WTC11 (cell line): ENCODE measurements at regions not wholly inside any gene's neighbourhood (a gene's known extent, or its start where the extent isn't known, plus 50 kb on each side); places are given as distances from the start of the nearest gene placed in this dataset.

ENCODE experiments used
- ATAC-seq: fragments of 200-7000 bp; cut with Tn5 transposase; 2 replicates; pipeline ENCODE4 v1.10.0; 2021; ENCODE audit warnings: mild to moderate bottlenecking, moderate library complexity
- CTCF ChIA-PET: fragments of 300-600 bp; sonication (Branson Sonifier 250); formaldehyde crosslinking; loops from one replicate; lab custom pipeline; 2021; ENCODE audit warnings: antibody characterized with exemption; lab: Charles Lee
- POLR2A ChIA-PET: fragments of 350-600 bp; sonication (Branson Sonifier 250); formaldehyde crosslinking; loops from one replicate; lab custom pipeline; 2021; ENCODE audit warnings: antibody characterized with exemption; lab: Charles Lee
- DNase-seq: peaks from one replicate; pipeline ENCODE4 v3.0.0; 2021; ENCODE audit warnings: low spot score
- H3K27ac Mint-ChIP-seq: 2 replicates; pipeline ENCODE4 v1.8.0; 2021; ENCODE audit warnings: mixed read lengths
- H3K27me3 Mint-ChIP-seq: 2 replicates; pipeline ENCODE4 v1.8.0; 2021; ENCODE audit warnings: low read depth, mild to moderate bottlenecking, moderate library complexity, mixed read lengths
- H3K36me3 Mint-ChIP-seq: 2 replicates; pipeline ENCODE4 v1.8.0; 2021; ENCODE audit warnings: mixed read lengths
- H3K4me1 Mint-ChIP-seq: 2 replicates; pipeline ENCODE4 v1.8.0; 2022; ENCODE audit warnings: mixed read lengths
- H3K4me3 Mint-ChIP-seq: 2 replicates; pipeline ENCODE4 v1.8.0; 2021; ENCODE audit warnings: mild to moderate bottlenecking, moderate library complexity, mixed read lengths
- H3K9me3 Mint-ChIP-seq: 2 replicates; pipeline ENCODE4 v1.8.0; 2021; ENCODE audit warnings: mixed read lengths
- AFF4 ChIP-seq: sonication (generic); formaldehyde crosslinking; IDR thresholded peaks from 2 replicates; pipeline ENCODE4 v1.8.1; 2023; ENCODE audit warnings: mild to moderate bottlenecking, missing genetic modification reagents, borderline replicate concordance
- ATF1 ChIP-seq: sonication (generic); formaldehyde crosslinking; IDR thresholded peaks from 2 replicates; pipeline ENCODE4 v1.8.1; 2023; ENCODE audit warnings: mild to moderate bottlenecking, moderate library complexity, missing genetic modification reagents
- CBFB ChIP-seq: sonication (generic); formaldehyde crosslinking; IDR thresholded peaks from 2 replicates; pipeline ENCODE4 v1.8.1; 2022; ENCODE audit warnings: mild to moderate bottlenecking, low read depth, missing genetic modification reagents
- CDX4 ChIP-seq: fragments of 250-450 bp; sonication (Bioruptor Pico); IDR thresholded peaks from 2 replicates; pipeline ENCODE4 v1.9.0; 2021; ENCODE audit warnings: moderate library complexity, mild to moderate bottlenecking, inconsistent platforms, borderline replicate concordance
- FOXJ3 ChIP-seq: sonication (generic); formaldehyde crosslinking; IDR thresholded peaks from 2 replicates; pipeline ENCODE4 v1.9.0; 2021; ENCODE audit warnings: missing genetic modification reagents, mild to moderate bottlenecking, borderline replicate concordance
- FOXK1 ChIP-seq: sonication (generic); formaldehyde crosslinking; IDR thresholded peaks from 2 replicates; pipeline ENCODE4 v1.8.0; 2022; ENCODE audit warnings: mild to moderate bottlenecking, moderate library complexity, missing genetic modification reagents
- HMGA2 ChIP-seq: fragments of 250-450 bp; sonication (Bioruptor Pico); IDR thresholded peaks from 2 replicates; pipeline ENCODE4 v1.4.0; 2021; ENCODE audit warnings: mild to moderate bottlenecking, moderate library complexity
- KAT7 ChIP-seq: sonication (generic); formaldehyde crosslinking; IDR thresholded peaks from 2 replicates; pipeline ENCODE4 v1.8.1; 2023; ENCODE audit warnings: missing genetic modification reagents, mild to moderate bottlenecking, borderline replicate concordance
- NR1H2 ChIP-seq: sonication (generic); formaldehyde crosslinking; IDR thresholded peaks from 2 replicates; pipeline ENCODE4 v1.9.0; 2021; ENCODE audit warnings: mild to moderate bottlenecking, moderate library complexity, missing genetic modification reagents
- TCF7 ChIP-seq: sonication (generic); formaldehyde crosslinking; IDR thresholded peaks from 2 replicates; pipeline ENCODE4 v1.8.0; 2022; ENCODE audit warnings: mild to moderate bottlenecking, low read depth, missing genetic modification reagents, moderate library complexity
- TEAD1 ChIP-seq: sonication (generic); formaldehyde crosslinking; IDR thresholded peaks from 2 replicates; pipeline ENCODE4 v1.8.0; 2022; ENCODE audit warnings: mild to moderate bottlenecking, missing genetic modification reagents
- TP53 ChIP-seq: sonication (generic); formaldehyde crosslinking; IDR thresholded peaks from 2 replicates; pipeline ENCODE4 v1.8.1; 2023; ENCODE audit warnings: mild to moderate bottlenecking, missing genetic modification reagents
- ZNF671 ChIP-seq: fragments of 250-450 bp; sonication (Bioruptor Pico); IDR thresholded peaks from 2 replicates; pipeline ENCODE4 v1.8.0; 2021; ENCODE audit warnings: mild to moderate bottlenecking
- TF ChIP-seq, protein P1 (sequence below): sonication (generic); formaldehyde crosslinking; IDR thresholded peaks from 2 replicates; pipeline ENCODE4 v1.8.0; 2022; ENCODE audit warnings: missing genetic modification reagents
- TF ChIP-seq, protein P2 (sequence below): sonication (generic); formaldehyde crosslinking; IDR thresholded peaks from 2 replicates; pipeline ENCODE4 v1.8.1; 2022; ENCODE audit warnings: low read depth, mild to moderate bottlenecking, moderate library complexity, missing genetic modification reagents, borderline replicate concordance

DNA sequence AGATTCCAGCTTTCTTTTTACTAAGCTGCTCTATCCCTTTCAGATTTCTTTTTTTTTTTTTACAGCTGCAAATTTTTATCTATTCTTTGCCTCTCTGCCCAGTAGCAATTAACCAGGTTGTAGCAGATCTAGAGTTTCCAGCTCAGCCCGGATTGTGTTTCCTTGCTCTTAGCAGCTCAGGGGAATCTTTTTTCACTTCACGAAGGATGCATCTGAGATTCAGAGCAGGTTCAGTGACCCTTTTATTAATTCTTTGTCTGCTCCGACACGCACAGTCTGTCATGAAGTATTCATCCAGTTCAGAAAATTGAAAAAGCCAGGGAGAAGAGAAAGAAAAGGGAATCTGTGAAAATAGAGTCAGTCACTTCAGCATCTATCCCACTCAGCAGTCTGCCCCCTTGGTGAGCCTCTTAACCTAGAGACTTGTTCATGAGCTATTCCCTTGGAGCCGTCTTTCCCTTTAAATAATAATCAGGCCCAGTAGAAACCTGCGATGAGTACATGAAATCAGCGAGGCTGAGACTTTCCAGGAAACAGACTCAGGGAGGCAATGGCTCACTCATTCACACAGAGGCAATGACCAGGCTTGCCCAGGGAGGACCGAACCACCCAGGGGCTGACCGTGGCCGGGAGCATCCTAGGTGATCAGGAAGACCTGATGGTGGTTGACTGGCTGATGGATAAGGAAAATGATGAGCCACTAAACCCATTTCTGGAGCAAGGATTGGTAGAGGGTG, 103.4 kb upstream of the ITGA6 start:
- H3K4me1 Mint-ChIP-seq: no peaks in the 10 kb centered on the region
- ChIA-PET CTCF (interaction anchor here (1.1 kb wide), 1 partner anchor 138 kb away, joined by 4 read pairs; no protein-coding TSS in a partner anchor), POLR2A (no interaction called here)
- H3K4me3 Mint-ChIP-seq: no peak overlapping the region
- H3K9me3 Mint-ChIP-seq: peaks cover 8% of the 10 kb centered on the region
- peaks cover 4% of the 10 kb centered on the region for H3K36me3 Mint-ChIP-seq
- DNase-seq (no peak), ATAC-seq (no peak)
- peaks cover 5% of the 10 kb centered on the region for H3K27me3 Mint-ChIP-seq
- no peak for TF ChIP-seq ATF1 (CRISPR knock-in tag)
- no peak for TF ChIP-seq CDX4
- TF ChIP-seq NR1H2 (CRISPR knock-in tag): no peak
- no peak for TF ChIP-seq TEAD1
- TF ChIP-seq KAT7 (CRISPR knock-in tag): no peak
- TF ChIP-seq AFF4 (CRISPR knock-in tag): no peak
- no peak for TF ChIP-seq TP53 (CRISPR knock-in tag)
- TF ChIP-seq, protein P1, sequence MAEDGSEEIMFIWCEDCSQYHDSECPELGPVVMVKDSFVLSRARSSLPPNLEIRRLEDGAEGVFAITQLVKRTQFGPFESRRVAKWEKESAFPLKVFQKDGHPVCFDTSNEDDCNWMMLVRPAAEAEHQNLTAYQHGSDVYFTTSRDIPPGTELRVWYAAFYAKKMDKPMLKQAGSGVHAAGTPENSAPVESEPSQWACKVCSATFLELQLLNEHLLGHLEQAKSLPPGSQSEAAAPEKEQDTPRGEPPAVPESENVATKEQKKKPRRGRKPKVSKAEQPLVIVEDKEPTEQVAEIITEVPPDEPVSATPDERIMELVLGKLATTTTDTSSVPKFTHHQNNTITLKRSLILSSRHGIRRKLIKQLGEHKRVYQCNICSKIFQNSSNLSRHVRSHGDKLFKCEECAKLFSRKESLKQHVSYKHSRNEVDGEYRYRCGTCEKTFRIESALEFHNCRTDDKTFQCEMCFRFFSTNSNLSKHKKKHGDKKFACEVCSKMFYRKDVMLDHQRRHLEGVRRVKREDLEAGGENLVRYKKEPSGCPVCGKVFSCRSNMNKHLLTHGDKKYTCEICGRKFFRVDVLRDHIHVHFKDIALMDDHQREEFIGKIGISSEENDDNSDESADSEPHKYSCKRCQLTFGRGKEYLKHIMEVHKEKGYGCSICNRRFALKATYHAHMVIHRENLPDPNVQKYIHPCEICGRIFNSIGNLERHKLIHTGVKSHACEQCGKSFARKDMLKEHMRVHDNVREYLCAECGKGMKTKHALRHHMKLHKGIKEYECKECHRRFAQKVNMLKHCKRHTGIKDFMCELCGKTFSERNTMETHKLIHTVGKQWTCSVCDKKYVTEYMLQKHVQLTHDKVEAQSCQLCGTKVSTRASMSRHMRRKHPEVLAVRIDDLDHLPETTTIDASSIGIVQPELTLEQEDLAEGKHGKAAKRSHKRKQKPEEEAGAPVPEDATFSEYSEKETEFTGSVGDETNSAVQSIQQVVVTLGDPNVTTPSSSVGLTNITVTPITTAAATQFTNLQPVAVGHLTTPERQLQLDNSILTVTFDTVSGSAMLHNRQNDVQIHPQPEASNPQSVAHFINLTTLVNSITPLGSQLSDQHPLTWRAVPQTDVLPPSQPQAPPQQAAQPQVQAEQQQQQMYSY (CRISPR knock-in tag): no peak
- H3K27ac Mint-ChIP-seq: no peak overlapping the region

GRCh38 chr2:172326211-172326509, 101.2 kb upstream of the ITGA6 start:
- no peaks in the 10 kb centered on the region for H3K4me1 Mint-ChIP-seq
- H3K27ac Mint-ChIP-seq: no peak overlapping the region
- POLR2A ChIA-PET: no interaction called here
- no peak overlapping the region for H3K4me3 Mint-ChIP-seq
- DNase-seq: no peak
- CTCF ChIA-PET: no interaction called here
- H3K27me3 Mint-ChIP-seq: peaks cover 5% of the 10 kb centered on the region
- H3K36me3 Mint-ChIP-seq: peaks cover 4% of the 10 kb centered on the region
- no peak for ATAC-seq
- TF ChIP-seq TCF7 (CRISPR knock-in tag): no peak
- TF ChIP-seq ZNF671: no peak
- TF ChIP-seq CBFB (CRISPR knock-in tag): no peak
- H3K9me3 Mint-ChIP-seq: peaks cover 8% of the 10 kb centered on the region

DNA sequence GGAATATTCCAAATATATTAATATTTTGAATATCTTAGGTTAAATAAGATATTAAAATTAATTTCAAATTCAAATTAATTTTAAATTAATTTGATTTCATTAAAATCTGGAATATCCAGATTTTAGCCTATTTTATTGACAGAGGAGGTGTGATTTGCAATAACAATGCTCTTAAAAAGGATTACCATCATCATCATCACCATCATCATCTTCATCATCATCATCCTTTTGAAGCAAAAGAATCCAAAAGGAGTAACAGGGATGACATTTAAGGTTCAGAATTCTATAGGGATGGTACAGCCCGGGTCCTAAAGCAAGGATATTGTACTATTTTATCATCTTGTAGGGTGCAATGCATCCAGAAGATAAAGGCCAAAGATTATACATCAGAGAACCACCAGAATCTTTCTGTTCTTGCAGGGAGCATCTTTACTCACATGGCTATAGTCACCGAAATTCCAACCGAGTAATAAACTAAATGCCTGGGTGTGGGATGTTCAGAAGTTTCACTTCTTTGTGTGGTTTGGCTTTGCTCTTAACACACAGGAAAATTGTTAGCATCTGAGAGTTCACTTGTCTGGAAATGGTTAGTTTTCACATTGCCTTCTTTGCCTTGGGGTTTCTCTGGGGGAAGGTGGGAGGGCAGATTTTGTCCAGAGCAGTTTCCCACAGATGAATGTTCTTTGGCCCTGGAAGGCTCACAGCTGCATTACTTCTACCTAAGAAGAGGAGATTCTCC, 99.1 kb upstream of the ITGA6 start:
- Mint-ChIP-seq H3K36me3 (no peaks in the 10 kb centered on the region), H3K4me3 (no peak overlapping the region)
- POLR2A ChIA-PET: interaction anchor here (0.8 kb wide), 1 partner anchor 17 kb away, joined by 3 read pairs; no protein-coding TSS in a partner anchor

More for the DNA sequence above, 99.1 kb upstream of the ITGA6 start:
- CTCF ChIA-PET: no interaction called here
- ATAC-seq: no peak
- DNase-seq: no peak
- peaks cover 2% of the 10 kb centered on the region; the same call in 1 of the 2 replicates for H3K27me3 Mint-ChIP-seq
- no peaks in the 10 kb centered on the region for H3K4me1 Mint-ChIP-seq
- no peak overlapping the region for H3K27ac Mint-ChIP-seq
- TF ChIP-seq HMGA2 (CRISPR knock-in tag): peak; percentile 77
- no peak for TF ChIP-seq FOXJ3 (CRISPR knock-in tag)
- TF ChIP-seq, protein P2, sequence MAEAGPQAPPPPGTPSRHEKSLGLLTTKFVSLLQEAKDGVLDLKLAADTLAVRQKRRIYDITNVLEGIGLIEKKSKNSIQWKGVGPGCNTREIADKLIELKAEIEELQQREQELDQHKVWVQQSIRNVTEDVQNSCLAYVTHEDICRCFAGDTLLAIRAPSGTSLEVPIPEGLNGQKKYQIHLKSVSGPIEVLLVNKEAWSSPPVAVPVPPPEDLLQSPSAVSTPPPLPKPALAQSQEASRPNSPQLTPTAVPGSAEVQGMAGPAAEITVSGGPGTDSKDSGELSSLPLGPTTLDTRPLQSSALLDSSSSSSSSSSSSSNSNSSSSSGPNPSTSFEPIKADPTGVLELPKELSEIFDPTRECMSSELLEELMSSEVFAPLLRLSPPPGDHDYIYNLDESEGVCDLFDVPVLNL (CRISPR knock-in tag): no peak
- TF ChIP-seq FOXK1 (CRISPR knock-in tag): no peak
- no peaks in the 10 kb centered on the region for H3K9me3 Mint-ChIP-seq
